HepG2 (cell line): ENCODE measurements at regions not wholly inside any gene's neighbourhood (a gene's known extent, or its start where the extent isn't known, plus 50 kb on each side); places are given as distances from the start of the nearest gene placed in this dataset.

ENCODE experiments used
- EZH2 ChIP-seq: conservative IDR thresholded peaks from 2 replicates; pipeline ENCODE4 v1.6.1; 2012; ENCODE audit warnings: mild to moderate bottlenecking, low read depth, low read length, moderate library complexity
- FOXM1 ChIP-seq: sonication (generic); formaldehyde crosslinking; IDR thresholded peaks from 2 replicates; pipeline ENCODE4 v1.5.0; 2020; ENCODE audit warnings: missing genetic modification reagents
- GATAD1 ChIP-seq: IDR thresholded peaks from 2 replicates; pipeline ENCODE4 v1.6.1; 2016; ENCODE audit warnings: missing genetic modification reagents, missing compliant biosample characterization
- HOMEZ ChIP-seq: IDR thresholded peaks from 2 replicates; pipeline ENCODE4 v1.6.1; 2016; ENCODE audit warnings: low read depth
- PAF1 ChIP-seq: IDR thresholded peaks from 2 replicates; pipeline ENCODE4 v1.6.1; 2016; ENCODE audit warnings: missing genetic modification reagents, missing compliant biosample characterization
- POLR2AphosphoS5 ChIP-seq: IDR thresholded peaks from 2 replicates; pipeline ENCODE4 v1.6.1; 2012; ENCODE audit warnings: low read depth, low read length
- TF ChIP-seq, protein P1 (sequence below): sonication (generic); formaldehyde crosslinking; IDR thresholded peaks from 2 replicates; pipeline ENCODE4 v1.5.0; 2020; ENCODE audit warnings: mild to moderate bottlenecking, missing genetic modification reagents, moderate library complexity

DNA sequence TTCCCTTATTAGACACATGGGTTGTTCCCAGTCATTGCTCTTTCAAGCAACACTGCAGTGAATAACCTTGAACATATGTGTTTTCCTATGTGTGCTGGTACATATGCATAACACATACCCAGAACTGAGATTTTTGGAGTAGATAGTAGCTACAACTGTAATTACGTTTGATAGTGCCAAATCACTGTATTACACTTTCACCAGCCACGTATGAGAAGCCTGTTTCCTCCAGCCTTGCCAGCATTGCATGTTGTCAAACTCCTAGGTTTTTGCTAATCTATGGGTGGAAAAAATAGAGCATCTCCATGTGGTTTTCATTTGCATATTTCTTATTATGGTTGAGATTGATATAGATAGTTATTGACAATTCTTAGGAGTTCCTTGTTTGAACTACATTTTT lies 56.5 kb upstream of the ACSL3 start:
- no peak for TF ChIP-seq POLR2AphosphoS5
- TF ChIP-seq HOMEZ (CRISPR knock-in tag), result no peak
- TF ChIP-seq EZH2, result no peak
- no peak for TF ChIP-seq GATAD1 (CRISPR knock-in tag)
- TF ChIP-seq, protein P1, sequence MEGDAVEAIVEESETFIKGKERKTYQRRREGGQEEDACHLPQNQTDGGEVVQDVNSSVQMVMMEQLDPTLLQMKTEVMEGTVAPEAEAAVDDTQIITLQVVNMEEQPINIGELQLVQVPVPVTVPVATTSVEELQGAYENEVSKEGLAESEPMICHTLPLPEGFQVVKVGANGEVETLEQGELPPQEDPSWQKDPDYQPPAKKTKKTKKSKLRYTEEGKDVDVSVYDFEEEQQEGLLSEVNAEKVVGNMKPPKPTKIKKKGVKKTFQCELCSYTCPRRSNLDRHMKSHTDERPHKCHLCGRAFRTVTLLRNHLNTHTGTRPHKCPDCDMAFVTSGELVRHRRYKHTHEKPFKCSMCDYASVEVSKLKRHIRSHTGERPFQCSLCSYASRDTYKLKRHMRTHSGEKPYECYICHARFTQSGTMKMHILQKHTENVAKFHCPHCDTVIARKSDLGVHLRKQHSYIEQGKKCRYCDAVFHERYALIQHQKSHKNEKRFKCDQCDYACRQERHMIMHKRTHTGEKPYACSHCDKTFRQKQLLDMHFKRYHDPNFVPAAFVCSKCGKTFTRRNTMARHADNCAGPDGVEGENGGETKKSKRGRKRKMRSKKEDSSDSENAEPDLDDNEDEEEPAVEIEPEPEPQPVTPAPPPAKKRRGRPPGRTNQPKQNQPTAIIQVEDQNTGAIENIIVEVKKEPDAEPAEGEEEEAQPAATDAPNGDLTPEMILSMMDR (CRISPR knock-in tag), result no peak
- no peak for TF ChIP-seq PAF1 (CRISPR knock-in tag)
- TF ChIP-seq FOXM1 (CRISPR knock-in tag), result no peak
